ENCODE measurements at regions not wholly inside any gene's neighbourhood (a gene's known extent, or its start where the extent isn't known, plus 50 kb on each side); places are given as distances from the start of the nearest gene placed in this dataset.

DNA sequence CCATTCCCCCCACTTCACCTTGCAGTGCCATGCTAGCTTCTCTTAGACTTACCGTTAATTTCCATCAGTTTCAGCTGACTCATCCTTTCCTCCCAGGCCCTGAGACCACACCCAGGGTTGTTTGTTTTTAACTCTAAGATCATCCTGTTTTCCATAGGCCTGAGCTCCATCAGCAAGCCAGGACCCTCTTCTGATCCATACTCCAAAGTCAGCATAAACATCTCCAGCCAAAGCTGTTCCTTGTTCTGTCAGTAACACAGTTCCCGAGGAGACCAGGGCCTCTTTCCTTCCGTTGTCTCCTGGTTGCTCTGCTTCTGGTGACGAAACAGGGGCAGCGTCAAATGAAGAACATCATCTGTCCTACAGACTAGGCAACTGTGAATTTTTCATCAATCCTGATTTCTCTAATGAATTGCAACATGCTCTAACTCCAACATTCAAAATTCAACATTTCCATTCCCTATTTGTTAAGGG lies 83.8 kb upstream of the HNF1B start:
- no peaks in the 10 kb centered on the region for H3K27me3 ChIP-seq (ENCODE audit: insufficient read depth, insufficient read length)
- no peak overlapping the region for H3K4me3 ChIP-seq (ENCODE audit: insufficient read length, low read depth)
- H3K36me3 ChIP-seq (ENCODE audit: insufficient read depth, insufficient read length, low read length) = no peaks in the 10 kb centered on the region
- peaks cover 6% of the 10 kb centered on the region for H3K4me1 ChIP-seq (ENCODE audit: insufficient read depth, insufficient read length)
- TF ChIP-seq SUZ12 (IDR thresholded peaks at IDR 0.05; ENCODE audit: extremely low read depth, insufficient read depth, insufficient read length) = no peak
- no peak for TF ChIP-seq YY1 (IDR thresholded peaks at IDR 0.05; ENCODE audit: insufficient read depth, insufficient read length)
- no peak for TF ChIP-seq ZNF274 (IDR thresholded peaks at IDR 0.05; ENCODE audit: low read depth, low read length)
- no peaks in the 10 kb centered on the region for H3K9me3 ChIP-seq (ENCODE audit: insufficient read depth, low read length)
- H3K9ac ChIP-seq (ENCODE audit: insufficient read length, low read depth) = no peak overlapping the region
- DNase-seq (ENCODE audit: low read depth, low spot score) = no peak

DNA sequence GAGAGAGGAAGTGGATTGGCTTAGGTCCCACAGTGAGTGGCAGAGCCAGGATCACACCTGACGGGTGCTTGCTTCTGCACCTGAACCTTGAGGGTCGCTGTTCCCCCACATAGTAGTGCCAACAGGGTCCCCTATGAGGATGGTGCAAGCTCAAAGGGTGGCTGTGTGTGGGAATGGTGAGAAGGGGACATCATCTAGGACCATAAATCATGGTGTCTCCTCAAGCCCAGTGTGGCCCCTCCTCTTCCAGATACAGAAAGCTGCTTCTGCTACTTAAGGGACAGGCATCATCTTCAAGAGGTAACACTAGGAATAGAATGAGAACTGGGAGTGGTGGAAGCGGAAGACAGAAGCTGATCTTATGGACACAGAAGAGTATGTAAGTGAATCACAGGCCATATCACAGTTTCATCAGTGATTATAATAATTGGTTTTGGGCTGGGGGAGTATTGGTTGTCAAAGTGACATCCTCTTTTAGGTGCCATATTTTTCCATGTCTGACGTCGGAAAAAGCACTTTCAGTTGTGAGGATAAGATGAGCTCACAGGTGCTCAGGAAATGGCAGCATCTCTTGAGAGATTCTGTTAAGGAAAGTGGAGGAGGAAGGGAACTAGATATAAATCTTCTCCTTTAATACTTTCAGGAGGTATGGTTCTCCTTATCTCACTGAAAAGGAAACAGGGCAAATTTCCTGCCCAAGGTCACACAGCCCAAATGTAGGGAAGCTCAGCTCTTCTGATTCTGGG lies 83.2 kb upstream of the HNF1B start:
- Histone ChIP-seq H3K4me1 (ENCODE audit: insufficient read depth, insufficient read length) (peaks cover 6% of the 10 kb centered on the region), H3K27me3 (ENCODE audit: insufficient read depth, insufficient read length) (no peaks in the 10 kb centered on the region), H3K9ac (ENCODE audit: insufficient read length, low read depth) (no peak overlapping the region), H3K9me3 (ENCODE audit: insufficient read depth, low read length) (no peaks in the 10 kb centered on the region), H3K36me3 (ENCODE audit: insufficient read depth, insufficient read length, low read length) (no peaks in the 10 kb centered on the region), H3K4me3 (ENCODE audit: insufficient read length, low read depth) (no peak overlapping the region)
- TF ChIP-seq ZNF274 (IDR thresholded peaks at IDR 0.05; ENCODE audit: low read depth, low read length) = no peak
- TF ChIP-seq YY1 (IDR thresholded peaks at IDR 0.05; ENCODE audit: insufficient read depth, insufficient read length) = no peak
- no peak for TF ChIP-seq SUZ12 (IDR thresholded peaks at IDR 0.05; ENCODE audit: extremely low read depth, insufficient read depth, insufficient read length)
- DNase-seq (ENCODE audit: low read depth, low spot score) = no peak

DNA sequence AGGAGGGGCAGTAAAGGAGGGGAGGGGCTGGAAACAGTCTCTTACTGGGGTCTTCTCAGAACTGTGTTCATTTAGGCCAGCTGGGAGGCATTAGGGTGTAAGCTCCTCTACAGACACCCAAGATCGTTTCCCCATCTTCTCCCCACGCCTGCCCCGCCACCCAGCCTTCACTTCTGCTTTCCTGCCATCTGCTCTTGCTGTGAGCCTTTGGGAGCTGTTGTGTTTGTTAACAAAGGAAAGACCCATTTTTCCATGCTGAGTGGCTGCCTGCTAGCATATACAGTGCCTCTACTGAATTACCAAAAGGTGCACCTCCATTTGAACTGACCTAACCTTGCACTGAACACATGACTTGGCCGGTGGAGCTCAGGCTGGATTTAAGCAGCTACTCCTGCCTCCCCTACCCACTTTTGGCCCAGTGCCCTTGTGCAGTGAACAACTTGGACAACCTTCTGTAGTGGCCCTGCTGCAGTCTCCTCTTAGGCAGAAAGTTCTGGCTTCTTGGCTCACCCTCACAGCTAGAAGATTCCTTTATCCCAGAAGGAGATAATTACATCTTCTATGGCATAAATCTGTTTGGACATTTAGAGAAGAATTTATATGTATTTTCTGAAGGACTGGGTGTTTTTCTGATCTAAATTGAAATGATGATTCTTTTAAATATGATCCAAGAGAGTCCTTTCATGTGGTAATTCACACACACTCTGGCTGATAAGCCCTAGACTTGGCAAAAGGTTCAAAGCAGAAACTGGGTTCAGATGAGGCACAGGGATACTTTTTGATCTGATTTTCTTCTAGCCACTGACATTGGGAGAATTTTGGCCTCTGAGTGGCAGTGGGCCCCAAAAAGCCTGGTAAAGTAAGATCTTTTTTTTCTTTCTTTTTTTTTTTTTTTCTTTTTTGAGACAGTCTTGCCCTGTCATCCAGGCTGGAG lies 81.9 kb upstream of the HNF1B start:
- Histone ChIP-seq H3K36me3 (ENCODE audit: insufficient read depth, insufficient read length, low read length) (no peaks in the 10 kb centered on the region), H3K9me3 (ENCODE audit: insufficient read depth, low read length) (no peaks in the 10 kb centered on the region), H3K4me3 (ENCODE audit: insufficient read length, low read depth) (no peak overlapping the region), H3K4me1 (ENCODE audit: insufficient read depth, insufficient read length) (peaks cover 6% of the 10 kb centered on the region), H3K9ac (ENCODE audit: insufficient read length, low read depth) (no peak overlapping the region), H3K27me3 (ENCODE audit: insufficient read depth, insufficient read length) (no peaks in the 10 kb centered on the region)
- DNase-seq (ENCODE audit: low read depth, low spot score) = no peak
- TF ChIP-seq ZNF274 (IDR thresholded peaks at IDR 0.05; ENCODE audit: low read depth, low read length) (no peak), YY1 (IDR thresholded peaks at IDR 0.05; ENCODE audit: insufficient read depth, insufficient read length) (no peak), SUZ12 (IDR thresholded peaks at IDR 0.05; ENCODE audit: extremely low read depth, insufficient read depth, insufficient read length) (no peak)

DNA sequence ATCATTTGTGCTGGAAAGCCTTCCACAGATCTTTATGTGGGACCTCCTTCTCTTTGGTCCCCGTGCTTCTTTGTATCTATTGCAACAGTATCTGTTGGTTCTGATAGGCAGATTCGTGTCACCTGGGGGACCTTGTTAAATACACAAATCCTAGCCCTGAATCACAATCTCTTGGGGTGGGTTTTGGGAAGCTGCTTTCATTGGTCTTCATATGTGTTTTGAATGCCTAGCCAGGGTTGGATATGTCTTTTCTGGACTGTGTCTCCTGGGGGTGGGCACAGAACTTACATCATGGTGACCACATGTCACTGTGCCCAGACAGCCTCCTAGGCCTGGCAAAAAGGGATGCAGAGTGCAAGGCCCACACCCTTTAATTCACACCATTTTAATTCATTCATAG lies 81.0 kb upstream of the HNF1B start:
- Histone ChIP-seq H3K36me3 (ENCODE audit: insufficient read depth, insufficient read length, low read length) (no peaks in the 10 kb centered on the region), H3K4me1 (ENCODE audit: insufficient read depth, insufficient read length) (peaks cover 6% of the 10 kb centered on the region), H3K9me3 (ENCODE audit: insufficient read depth, low read length) (no peaks in the 10 kb centered on the region), H3K27me3 (ENCODE audit: insufficient read depth, insufficient read length) (no peaks in the 10 kb centered on the region), H3K9ac (ENCODE audit: insufficient read length, low read depth) (no peak overlapping the region), H3K4me3 (ENCODE audit: insufficient read length, low read depth) (no peak overlapping the region)
- no peak for TF ChIP-seq YY1 (IDR thresholded peaks at IDR 0.05; ENCODE audit: insufficient read depth, insufficient read length)
- TF ChIP-seq ZNF274 (IDR thresholded peaks at IDR 0.05; ENCODE audit: low read depth, low read length) = no peak
- TF ChIP-seq SUZ12 (IDR thresholded peaks at IDR 0.05; ENCODE audit: extremely low read depth, insufficient read depth, insufficient read length) = no peak
- no peak for DNase-seq (ENCODE audit: low read depth, low spot score)

DNA sequence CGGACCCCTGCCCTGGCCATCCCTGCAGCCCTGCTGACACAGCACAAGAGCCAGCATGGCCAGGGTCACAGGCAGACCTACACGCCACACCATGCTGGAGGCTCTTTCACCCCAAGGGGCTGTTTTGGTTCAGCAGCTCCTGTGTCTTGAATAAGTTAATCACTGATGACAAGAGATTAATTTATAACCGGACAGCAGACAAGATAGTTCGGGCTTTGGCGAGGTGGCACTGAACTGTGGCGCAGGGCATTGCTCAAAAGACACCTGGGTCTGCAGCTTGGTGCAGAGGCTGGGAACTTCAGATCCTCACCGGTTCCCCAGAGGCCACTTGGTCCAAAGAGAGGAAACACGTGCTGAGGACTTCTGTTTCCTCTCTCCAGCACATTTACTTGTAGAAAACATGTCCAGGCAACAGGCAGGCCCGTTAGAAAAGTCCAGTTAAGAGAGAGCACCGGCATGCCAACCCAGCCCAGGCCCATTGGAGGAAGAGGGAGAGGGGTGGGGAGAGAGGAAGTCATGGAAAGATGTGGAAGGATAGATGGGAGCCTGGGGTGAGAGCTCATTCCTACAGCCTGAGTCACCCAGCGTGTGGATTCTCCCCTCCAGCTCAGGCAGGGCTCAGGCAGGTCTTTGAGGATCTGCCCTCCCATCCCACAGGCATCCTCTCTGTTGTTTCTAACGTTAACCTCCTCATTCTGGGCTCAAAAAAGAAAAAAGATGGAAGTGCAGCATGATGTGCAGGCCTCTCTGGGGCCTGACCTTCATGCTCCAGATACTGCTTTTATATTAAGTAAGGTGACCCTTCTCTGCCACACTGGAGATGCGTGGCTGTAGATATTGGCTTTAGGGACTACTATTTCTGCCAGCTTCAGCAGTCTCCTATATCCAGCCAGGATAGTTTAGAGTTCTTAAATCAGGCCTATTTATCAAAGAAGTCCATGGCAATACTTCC lies 80.0 kb upstream of the HNF1B start:
- Histone ChIP-seq H3K36me3 (ENCODE audit: insufficient read depth, insufficient read length, low read length) (no peaks in the 10 kb centered on the region), H3K9ac (ENCODE audit: insufficient read length, low read depth) (no peak overlapping the region), H3K27me3 (ENCODE audit: insufficient read depth, insufficient read length) (no peaks in the 10 kb centered on the region), H3K9me3 (ENCODE audit: insufficient read depth, low read length) (no peaks in the 10 kb centered on the region), H3K4me3 (ENCODE audit: insufficient read length, low read depth) (no peak overlapping the region), H3K4me1 (ENCODE audit: insufficient read depth, insufficient read length) (peaks cover 6% of the 10 kb centered on the region)
- peak; percentile 65 for DNase-seq (ENCODE audit: low read depth, low spot score)
- TF ChIP-seq SUZ12 (IDR thresholded peaks at IDR 0.05; ENCODE audit: extremely low read depth, insufficient read depth, insufficient read length) = no peak

DNA sequence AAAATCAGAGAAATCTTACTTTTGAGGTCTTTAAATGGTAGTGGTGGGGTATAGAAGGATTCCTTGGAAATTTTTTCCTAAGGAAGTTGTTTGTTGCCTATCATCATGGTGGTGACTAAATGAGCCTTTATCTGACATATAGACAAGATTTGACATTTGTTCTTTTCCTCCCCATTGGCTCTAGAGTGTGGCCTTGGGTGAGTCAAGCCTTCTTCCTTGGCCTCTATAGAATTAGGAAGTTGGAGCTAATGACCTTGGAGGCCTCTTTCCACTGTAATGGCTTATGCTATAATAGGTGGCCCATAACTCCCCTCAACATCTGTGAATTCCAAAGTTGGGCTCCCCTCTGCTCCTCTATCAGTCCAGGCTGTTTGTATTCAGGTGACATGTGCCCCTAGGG lies 79.1 kb upstream of the HNF1B start:
- Histone ChIP-seq H3K9me3 (ENCODE audit: insufficient read depth, low read length) (no peaks in the 10 kb centered on the region), H3K9ac (ENCODE audit: insufficient read length, low read depth) (no peak overlapping the region), H3K4me3 (ENCODE audit: insufficient read length, low read depth) (no peak overlapping the region), H3K4me1 (ENCODE audit: insufficient read depth, insufficient read length) (peaks cover 3% of the 10 kb centered on the region), H3K27me3 (ENCODE audit: insufficient read depth, insufficient read length) (no peaks in the 10 kb centered on the region), H3K36me3 (ENCODE audit: insufficient read depth, insufficient read length, low read length) (no peaks in the 10 kb centered on the region)
- no peak for DNase-seq (ENCODE audit: low read depth, low spot score)
- no peak for TF ChIP-seq YY1 (IDR thresholded peaks at IDR 0.05; ENCODE audit: insufficient read depth, insufficient read length)
- no peak for TF ChIP-seq SUZ12 (IDR thresholded peaks at IDR 0.05; ENCODE audit: extremely low read depth, insufficient read depth, insufficient read length)
- TF ChIP-seq ZNF274 (IDR thresholded peaks at IDR 0.05; ENCODE audit: low read depth, low read length) = no peak
